GM23338 (cell line): ENCODE measurements at regions not wholly inside any gene's neighbourhood (a gene's known extent, or its start where the extent isn't known, plus 50 kb on each side); places are given as distances from the start of the nearest gene placed in this dataset.

ENCODE experiments used
- POLR2AphosphoS5 ChIP-seq: IDR thresholded peaks from 2 replicates; pipeline ENCODE4 v1.6.1; 2016; ENCODE audit warnings: antibody characterized with exemption, low read depth
- REST ChIP-seq: IDR thresholded peaks from one replicate; pipeline ENCODE4 v1.6.1; 2018; ENCODE audit warnings: antibody characterized with exemption; ENCODE audit not compliant: unreplicated experiment

GRCh38 chr13:70391678-70392077, 283.4 kb upstream of the KLHL1 start:
- TF ChIP-seq POLR2AphosphoS5 (no peak), REST (no peak)
